Epithelial cell of esophagus (primary cell): ENCODE measurements at regions not wholly inside any gene's neighbourhood (a gene's known extent, or its start where the extent isn't known, plus 50 kb on each side); places are given as distances from the start of the nearest gene placed in this dataset.

Source experiments
- DNase-seq: peaks from one replicate; pipeline ENCODE4 v3.0.0; 2010; ENCODE audit warnings: low read depth
- H3K4me3 ChIP-seq: 2 replicates; pipeline ENCODE4 v1.5.1; 2011; ENCODE audit warnings: mild to moderate bottlenecking, low read length, control low read depth
- CTCF ChIP-seq: IDR thresholded peaks from 2 replicates; pipeline ENCODE4 v1.5.1; 2011; ENCODE audit warnings: low read depth, mild to moderate bottlenecking, low read length, control low read depth, inconsistent platforms; ENCODE audit not compliant: insufficient read depth; ENCODE audit errors: missing control alignments

DNA sequence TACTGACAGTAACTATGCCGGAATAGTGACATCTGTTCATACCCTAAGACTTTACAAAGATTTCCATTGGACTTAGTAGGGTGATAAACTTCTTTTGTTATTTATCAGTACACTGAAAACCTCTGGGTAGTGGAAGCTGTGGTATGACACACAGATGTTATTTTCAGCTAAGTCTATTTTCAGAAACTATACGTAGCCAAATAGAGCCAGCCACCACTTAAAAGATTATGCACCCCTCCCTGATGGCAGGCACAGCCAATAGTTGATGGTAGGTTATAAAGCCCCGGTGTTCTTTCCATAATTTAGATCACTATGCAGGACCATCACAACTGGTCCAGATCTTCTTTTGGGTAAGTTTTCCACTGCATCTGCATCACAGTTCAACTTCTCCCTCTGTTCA is 1603.2 kb upstream of the PABPC4L start:
- H3K4me3 ChIP-seq, result no peak overlapping the region
- DNase-seq, result no peak
- no peak for TF ChIP-seq CTCF

- no peak for DNase-seq
- no peak for TF ChIP-seq CTCF
- no peak overlapping the region for H3K4me3 ChIP-seq
These were observed 1575.8 kb upstream of the PABPC4L start for GRCh38 chr4:135777361-135777760.

DNA sequence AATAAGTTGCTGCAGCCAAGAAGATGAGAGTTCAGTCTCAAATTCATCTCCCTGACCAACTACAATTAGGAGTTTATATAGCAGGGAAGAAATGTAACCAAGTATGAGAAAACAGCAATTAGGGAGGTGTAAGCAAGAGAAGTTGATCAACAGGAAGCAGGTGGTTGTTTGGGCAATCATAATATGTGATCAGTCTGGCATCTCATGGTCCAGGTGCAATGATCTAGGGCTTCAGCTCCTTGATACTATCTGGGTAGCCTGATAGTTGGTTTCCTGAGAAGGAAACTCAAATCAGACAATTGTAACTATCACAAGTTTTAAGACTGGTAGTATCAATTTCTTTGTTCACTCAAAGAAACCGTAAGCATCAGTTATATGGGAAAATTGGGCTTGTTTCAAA is 1574.3 kb upstream of the PABPC4L start:
- DNase-seq, result no peak
- no peak for TF ChIP-seq CTCF
- H3K4me3 ChIP-seq, result no peak overlapping the region

GRCh38 chr4:135770505-135770904 is 1568.9 kb upstream of the PABPC4L start:
- TF ChIP-seq CTCF, result no peak
- peak; percentile 29 for DNase-seq
- no peak overlapping the region for H3K4me3 ChIP-seq

- TF ChIP-seq CTCF, result no peak
- H3K4me3 ChIP-seq, result no peak overlapping the region
- no peak for DNase-seq
These were observed 1543.3 kb upstream of the PABPC4L start for GRCh38 chr4:135744928-135745327.

- no peak for DNase-seq
- no peak for TF ChIP-seq CTCF
- no peak overlapping the region for H3K4me3 ChIP-seq
These were observed 1540.0 kb upstream of the PABPC4L start for GRCh38 chr4:135741583-135741982.

DNA sequence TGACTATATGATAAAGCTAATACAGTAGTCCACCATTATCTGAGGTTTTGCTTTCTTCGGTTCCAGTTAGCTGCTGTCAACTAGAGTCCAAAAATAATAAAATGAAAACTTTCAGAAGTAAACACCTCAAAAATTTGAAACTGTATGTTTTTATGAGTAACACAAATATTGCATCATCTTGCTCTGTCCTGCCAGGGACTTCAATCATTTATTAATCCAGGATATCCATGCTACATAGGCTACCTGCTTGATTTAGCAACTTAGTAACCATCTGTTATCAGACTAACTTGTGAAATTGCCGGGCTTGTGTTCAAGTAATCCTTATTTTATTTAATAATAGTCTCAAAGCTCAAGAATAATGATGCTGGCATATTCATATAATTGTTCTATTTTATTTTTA is 1537.8 kb upstream of the PABPC4L start:
- no peak overlapping the region for H3K4me3 ChIP-seq
- peak; percentile 9 for DNase-seq
- no peak for TF ChIP-seq CTCF
